ENCODE measurements at regions not wholly inside any gene's neighbourhood (a gene's known extent, or its start where the extent isn't known, plus 50 kb on each side); places are given as distances from the start of the nearest gene placed in this dataset.

DNA sequence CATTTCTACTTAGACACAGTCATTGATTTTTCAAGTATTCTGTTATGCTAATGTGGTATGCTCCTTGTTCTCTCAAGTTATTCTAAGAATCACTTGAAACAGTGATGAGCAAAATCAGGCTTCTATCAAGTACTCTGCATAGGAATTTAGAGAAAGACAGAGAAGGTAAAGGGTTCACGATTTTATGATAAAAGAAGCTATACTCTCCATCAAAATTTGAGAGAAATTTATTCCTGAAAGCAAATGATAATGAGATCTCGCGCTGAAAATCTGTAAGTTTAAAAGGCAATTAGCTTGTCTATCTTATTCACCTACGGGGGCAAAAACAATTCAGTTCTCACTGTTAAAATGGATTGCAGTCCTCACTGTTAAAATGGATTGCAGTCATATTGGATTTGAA lies 1404.3 kb upstream of the FLRT2 start:
- DNase-seq, result no peak
- no peak overlapping the region for H3K27ac ChIP-seq
- no peaks in the 10 kb centered on the region for H3K27me3 ChIP-seq
- no peak overlapping the region for H3K4me3 ChIP-seq
- no peaks in the 10 kb centered on the region for H3K9me3 ChIP-seq
- intact Hi-C loops (cut with DNase I; ENCODE audit: low total_unique reads) (no loop called here), in situ Hi-C loops (cut with MboI; ENCODE audit: low pct_ligation_motif_present in 1 of 4, low pct_unique_long_range_greater_than_20kb in 1 of 4, low sequenced_read_pairs in 3 of 4) (no loop called here)
- no peaks in the 10 kb centered on the region for H3K36me3 ChIP-seq
- H3K4me1 ChIP-seq, result no peaks in the 10 kb centered on the region
- WGBS, 2 donors (ENCODE audit: low coverage in 1 of 2), result 79 to 81% methylated on average over 4 of the region's 4 CpGs
- TF ChIP-seq EP300 (IDR thresholded peaks at IDR 0.05; ENCODE audit: low read depth), result no peak

DNA sequence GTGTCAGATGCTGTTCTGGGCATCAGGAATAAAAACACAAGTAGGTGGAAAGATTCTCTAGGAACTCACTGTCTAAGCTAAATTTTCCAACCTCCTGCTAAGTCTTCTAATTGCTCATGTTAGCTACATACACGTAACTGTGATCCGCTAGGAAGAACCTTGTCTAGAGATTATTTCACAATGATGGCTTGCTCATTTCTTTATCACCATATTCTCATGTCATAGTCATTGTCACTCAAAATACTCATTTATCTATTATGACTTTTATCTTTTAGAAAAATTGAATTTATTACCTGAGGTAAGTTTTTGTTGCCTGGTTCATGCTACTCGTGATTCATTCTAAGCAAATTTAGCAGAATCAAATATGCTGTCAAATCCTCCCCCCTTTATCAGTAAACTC lies 1402.4 kb upstream of the FLRT2 start:
- no peak for DNase-seq
- in situ Hi-C loops (cut with MboI; ENCODE audit: low pct_ligation_motif_present in 1 of 4, low pct_unique_long_range_greater_than_20kb in 1 of 4, low sequenced_read_pairs in 3 of 4) (no loop called here), intact Hi-C loops (cut with DNase I; ENCODE audit: low total_unique reads) (no loop called here)
- Histone ChIP-seq H3K36me3 (no peaks in the 10 kb centered on the region), H3K4me3 (no peak overlapping the region), H3K27me3 (no peaks in the 10 kb centered on the region), H3K27ac (no peak overlapping the region), H3K4me1 (no peaks in the 10 kb centered on the region), H3K9me3 (no peaks in the 10 kb centered on the region)
- WGBS, 2 donors (ENCODE audit: low coverage in 1 of 2), result 57 to 77% methylated on average over 3 of the region's 3 CpGs
- no peak for TF ChIP-seq POLR2A (IDR thresholded peaks at IDR 0.05)
- TF ChIP-seq CTCF (IDR thresholded peaks at IDR 0.05), result no peak
- TF ChIP-seq POLR2AphosphoS5 (IDR thresholded peaks at IDR 0.05), result no peak
- TF ChIP-seq EP300 (IDR thresholded peaks at IDR 0.05; ENCODE audit: low read depth), result no peak

- Histone ChIP-seq H3K27me3 (no peaks in the 10 kb centered on the region), H3K4me1 (no peaks in the 10 kb centered on the region), H3K4me3 (no peak overlapping the region), H3K36me3 (no peaks in the 10 kb centered on the region), H3K27ac (no peak overlapping the region), H3K9me3 (no peaks in the 10 kb centered on the region)
- no peak for TF ChIP-seq CTCF (IDR thresholded peaks at IDR 0.05)
- TF ChIP-seq POLR2A (IDR thresholded peaks at IDR 0.05), result no peak
- TF ChIP-seq EP300 (IDR thresholded peaks at IDR 0.05; ENCODE audit: low read depth), result no peak
- no peak for TF ChIP-seq POLR2AphosphoS5 (IDR thresholded peaks at IDR 0.05)
- WGBS, 2 donors (ENCODE audit: low coverage in 1 of 2), result 50 to 54% methylated on average over 3 of the region's 3 CpGs
- no peak for DNase-seq
- intact Hi-C loops (cut with DNase I; ENCODE audit: low total_unique reads) (no loop called here), in situ Hi-C loops (cut with MboI; ENCODE audit: low pct_ligation_motif_present in 1 of 4, low pct_unique_long_range_greater_than_20kb in 1 of 4, low sequenced_read_pairs in 3 of 4) (no loop called here)
Measured at GRCh38 chr14:84128050-84128449, 1401.9 kb upstream of the FLRT2 start.

DNA sequence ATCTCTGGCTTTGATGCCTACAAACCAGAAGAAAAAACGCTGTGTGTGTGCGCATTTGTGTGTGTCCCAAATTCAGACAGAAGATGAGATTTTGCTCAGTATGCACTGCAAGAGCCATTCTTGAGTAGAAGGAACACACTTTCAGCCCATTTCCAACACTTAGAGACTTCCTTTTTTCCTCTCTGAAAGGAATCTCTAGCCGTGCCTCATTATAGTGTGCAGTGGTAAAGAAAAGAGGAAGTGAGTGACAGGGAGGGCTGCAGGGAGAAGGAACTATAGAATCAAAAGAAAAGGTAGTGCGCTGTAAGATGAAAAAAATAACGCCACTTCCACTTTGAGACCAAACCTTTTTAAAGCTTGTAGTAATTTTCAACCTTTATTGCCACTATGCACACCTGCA lies 1400.9 kb upstream of the FLRT2 start:
- intact Hi-C loops (cut with DNase I; ENCODE audit: low total_unique reads), result no loop called here
- no peaks in the 10 kb centered on the region for H3K27me3 ChIP-seq
- no peak overlapping the region for H3K27ac ChIP-seq
- H3K9me3 ChIP-seq, result no peaks in the 10 kb centered on the region
- H3K4me1 ChIP-seq, result no peaks in the 10 kb centered on the region
- H3K4me3 ChIP-seq, result no peak overlapping the region
- in situ Hi-C loops (cut with MboI; ENCODE audit: low pct_ligation_motif_present in 1 of 4, low pct_unique_long_range_greater_than_20kb in 1 of 4, low sequenced_read_pairs in 3 of 4), result no loop called here
- no peak for TF ChIP-seq CTCF (IDR thresholded peaks at IDR 0.05)
- TF ChIP-seq EP300 (IDR thresholded peaks at IDR 0.05; ENCODE audit: low read depth), result no peak
- TF ChIP-seq POLR2AphosphoS5 (IDR thresholded peaks at IDR 0.05), result no peak
- TF ChIP-seq POLR2A (IDR thresholded peaks at IDR 0.05), result no peak
- no peak for DNase-seq
- H3K36me3 ChIP-seq, result no peaks in the 10 kb centered on the region
- WGBS, 2 donors (ENCODE audit: low coverage in 1 of 2), result 33 to 35% methylated on average over 5 of the region's 5 CpGs

GRCh38 chr14:84129941-84130340 lies 1400.0 kb upstream of the FLRT2 start:
- no peak for TF ChIP-seq POLR2AphosphoS5 (IDR thresholded peaks at IDR 0.05)
- no peak for TF ChIP-seq EP300 (IDR thresholded peaks at IDR 0.05; ENCODE audit: low read depth)
- no peak for TF ChIP-seq POLR2A (IDR thresholded peaks at IDR 0.05)
- no peak for TF ChIP-seq CTCF (IDR thresholded peaks at IDR 0.05)
- in situ Hi-C loops (cut with MboI; ENCODE audit: low pct_ligation_motif_present in 1 of 4, low pct_unique_long_range_greater_than_20kb in 1 of 4, low sequenced_read_pairs in 3 of 4), result no loop called here
- Histone ChIP-seq H3K4me1 (no peaks in the 10 kb centered on the region), H3K36me3 (no peaks in the 10 kb centered on the region), H3K4me3 (no peak overlapping the region), H3K27ac (no peak overlapping the region), H3K9me3 (no peaks in the 10 kb centered on the region), H3K27me3 (no peaks in the 10 kb centered on the region)
- WGBS, 2 donors (ENCODE audit: low coverage in 1 of 2), result 50 to 77% methylated on average over 1 of the region's 1 CpG
- DNase-seq, result no peak
- intact Hi-C loops (cut with DNase I; ENCODE audit: low total_unique reads), result no loop called here

Data from transverse colon (tissue), 4 donors.